ENCODE measurements at regions not wholly inside any gene's neighbourhood (a gene's known extent, or its start where the extent isn't known, plus 50 kb on each side); places are given as distances from the start of the nearest gene placed in this dataset.

DNA sequence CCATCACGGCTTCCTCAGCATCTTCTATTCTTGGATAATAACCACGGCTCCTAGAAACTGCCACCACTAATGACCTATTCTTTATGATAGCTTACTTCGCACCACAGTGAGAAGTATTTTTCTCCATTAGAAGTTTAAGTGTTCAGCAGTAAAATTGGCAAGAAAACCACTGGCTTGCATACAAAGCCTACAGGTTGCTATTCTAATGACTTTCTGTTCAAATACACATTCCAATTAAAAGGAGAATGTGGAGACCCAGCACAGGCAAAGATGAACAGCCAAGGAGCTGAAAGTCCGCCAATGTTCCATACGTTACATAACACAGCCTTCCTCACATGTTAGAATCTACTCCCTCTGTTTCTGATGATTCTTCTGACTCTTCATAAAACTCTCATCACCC is 875.0 kb upstream of the PRKX start:
- H3K4me1 Mint-ChIP-seq (ENCODE audit: low read depth): no peaks in the 10 kb centered on the region
- no peak for DNase-seq
- peaks cover 28% of the 10 kb centered on the region for H3K9me3 Mint-ChIP-seq
- H3K27ac Mint-ChIP-seq: no peak overlapping the region
- TF ChIP-seq, protein P1, sequence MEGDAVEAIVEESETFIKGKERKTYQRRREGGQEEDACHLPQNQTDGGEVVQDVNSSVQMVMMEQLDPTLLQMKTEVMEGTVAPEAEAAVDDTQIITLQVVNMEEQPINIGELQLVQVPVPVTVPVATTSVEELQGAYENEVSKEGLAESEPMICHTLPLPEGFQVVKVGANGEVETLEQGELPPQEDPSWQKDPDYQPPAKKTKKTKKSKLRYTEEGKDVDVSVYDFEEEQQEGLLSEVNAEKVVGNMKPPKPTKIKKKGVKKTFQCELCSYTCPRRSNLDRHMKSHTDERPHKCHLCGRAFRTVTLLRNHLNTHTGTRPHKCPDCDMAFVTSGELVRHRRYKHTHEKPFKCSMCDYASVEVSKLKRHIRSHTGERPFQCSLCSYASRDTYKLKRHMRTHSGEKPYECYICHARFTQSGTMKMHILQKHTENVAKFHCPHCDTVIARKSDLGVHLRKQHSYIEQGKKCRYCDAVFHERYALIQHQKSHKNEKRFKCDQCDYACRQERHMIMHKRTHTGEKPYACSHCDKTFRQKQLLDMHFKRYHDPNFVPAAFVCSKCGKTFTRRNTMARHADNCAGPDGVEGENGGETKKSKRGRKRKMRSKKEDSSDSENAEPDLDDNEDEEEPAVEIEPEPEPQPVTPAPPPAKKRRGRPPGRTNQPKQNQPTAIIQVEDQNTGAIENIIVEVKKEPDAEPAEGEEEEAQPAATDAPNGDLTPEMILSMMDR (IDR thresholded peaks at IDR 0.05): no peak
- H3K4me3 Mint-ChIP-seq: no peak overlapping the region
- peaks cover under 1% of the 10 kb centered on the region; the same call in 1 of the 2 replicates for H3K27me3 Mint-ChIP-seq (ENCODE audit: insufficient read depth)
- H3K36me3 Mint-ChIP-seq (ENCODE audit: low read depth): no peaks in the 10 kb centered on the region; the same call in 1 of the 2 replicates

DNA sequence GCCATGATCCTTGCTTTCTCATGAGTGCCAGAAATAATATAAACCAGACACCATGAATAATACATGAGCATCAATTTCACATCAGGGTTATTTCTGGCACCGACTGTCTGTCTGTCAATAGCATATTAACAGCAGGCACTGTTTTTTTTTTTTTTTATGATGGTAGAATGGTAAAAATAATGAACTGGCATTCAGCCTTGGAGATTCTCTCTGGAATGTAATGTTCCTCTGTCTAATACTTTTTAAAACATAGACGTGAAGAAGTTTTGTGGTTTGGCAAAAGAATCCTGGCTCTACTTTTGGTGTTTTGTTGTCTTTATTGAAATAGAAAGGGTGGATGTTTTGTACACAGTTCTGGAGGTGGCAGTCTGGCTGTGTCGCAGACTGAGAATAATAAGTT is 874.6 kb upstream of the PRKX start:
- TF ChIP-seq, protein P1 (IDR thresholded peaks at IDR 0.05): no peak
- no peak overlapping the region for H3K4me3 Mint-ChIP-seq

GRCh38 chrX:4579999-4580398 is 866.5 kb upstream of the PRKX start:
- H3K27me3 Mint-ChIP-seq (ENCODE audit: insufficient read depth): peaks cover 2% of the 10 kb centered on the region; the same call in 1 of the 2 replicates
- TF ChIP-seq, protein P1 (IDR thresholded peaks at IDR 0.05): no peak
- H3K4me3 Mint-ChIP-seq: no peak overlapping the region
- DNase-seq: no peak
- H3K27ac Mint-ChIP-seq: no peak overlapping the region
- H3K9me3 Mint-ChIP-seq: peaks cover 19% of the 10 kb centered on the region
- no peaks in the 10 kb centered on the region for H3K36me3 Mint-ChIP-seq (ENCODE audit: low read depth)
- H3K4me1 Mint-ChIP-seq (ENCODE audit: low read depth): no peaks in the 10 kb centered on the region

More for the DNA sequence above, 874.6 kb upstream of the PRKX start:
- Mint-ChIP-seq H3K27me3 (ENCODE audit: insufficient read depth) (peaks cover 2% of the 10 kb centered on the region; the same call in 1 of the 2 replicates), H3K27ac (no peak overlapping the region), H3K4me1 (ENCODE audit: low read depth) (no peaks in the 10 kb centered on the region), H3K9me3 (peaks cover 28% of the 10 kb centered on the region), H3K36me3 (ENCODE audit: low read depth) (no peaks in the 10 kb centered on the region; the same call in 1 of the 2 replicates)
- no peak for DNase-seq

- H3K36me3 Mint-ChIP-seq (ENCODE audit: low read depth): no peaks in the 10 kb centered on the region
- peaks cover 17% of the 10 kb centered on the region for H3K9me3 Mint-ChIP-seq
- TF ChIP-seq, protein P1 (IDR thresholded peaks at IDR 0.05): no peak
- peaks cover 2% of the 10 kb centered on the region; the same call in 1 of the 2 replicates for H3K27me3 Mint-ChIP-seq (ENCODE audit: insufficient read depth)
- no peak overlapping the region for H3K27ac Mint-ChIP-seq
- no peak for DNase-seq
- no peaks in the 10 kb centered on the region for H3K4me1 Mint-ChIP-seq (ENCODE audit: low read depth)
- H3K4me3 Mint-ChIP-seq: no peak overlapping the region
These were observed 866.0 kb upstream of the PRKX start for GRCh38 chrX:4579480-4579879.

DNA sequence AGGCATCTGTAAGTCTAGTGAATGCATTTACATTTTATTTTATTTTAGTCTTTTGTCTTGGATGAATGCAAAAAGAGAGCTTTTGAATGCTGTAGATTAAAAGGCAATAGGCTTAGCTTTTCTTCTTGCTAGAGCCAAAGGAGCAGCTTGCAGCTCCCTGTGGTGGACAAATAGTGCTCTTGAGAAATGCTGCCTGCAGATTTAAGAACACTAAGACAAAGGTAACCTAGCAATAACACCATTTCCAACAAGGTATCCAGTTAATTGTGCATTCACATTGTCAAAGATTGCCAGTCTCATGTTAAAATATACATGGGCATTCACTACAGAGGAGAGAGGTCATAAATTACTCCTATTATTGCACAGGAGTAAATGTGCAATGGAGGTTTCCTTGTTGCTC is 859.2 kb upstream of the PRKX start:
- TF ChIP-seq, protein P1 (IDR thresholded peaks at IDR 0.05): no peak
- H3K4me3 Mint-ChIP-seq: no peak overlapping the region
- no peaks in the 10 kb centered on the region for H3K27me3 Mint-ChIP-seq (ENCODE audit: insufficient read depth)
- no peak overlapping the region for H3K27ac Mint-ChIP-seq
- no peak for DNase-seq
- H3K9me3 Mint-ChIP-seq: peaks cover 6% of the 10 kb centered on the region
- H3K4me1 Mint-ChIP-seq (ENCODE audit: low read depth): no peaks in the 10 kb centered on the region
- no peaks in the 10 kb centered on the region for H3K36me3 Mint-ChIP-seq (ENCODE audit: low read depth)

GRCh38 chrX:4570151-4570550 is 856.7 kb upstream of the PRKX start:
- H3K27ac Mint-ChIP-seq: no peak overlapping the region
- H3K4me1 Mint-ChIP-seq (ENCODE audit: low read depth): no peaks in the 10 kb centered on the region
- H3K9me3 Mint-ChIP-seq: peaks cover 5% of the 10 kb centered on the region
- H3K36me3 Mint-ChIP-seq (ENCODE audit: low read depth): no peaks in the 10 kb centered on the region; the same call in 1 of the 2 replicates
- no peak for DNase-seq
- H3K4me3 Mint-ChIP-seq: no peak overlapping the region
- TF ChIP-seq, protein P1 (IDR thresholded peaks at IDR 0.05): no peak
- H3K27me3 Mint-ChIP-seq (ENCODE audit: insufficient read depth): no peaks in the 10 kb centered on the region
